Left lobe of liver (tissue), 2 donors: ENCODE measurements at regions not wholly inside any gene's neighbourhood (a gene's known extent, or its start where the extent isn't known, plus 50 kb on each side); places are given as distances from the start of the nearest gene placed in this dataset.

Experiments used
- ATAC-seq: fragments of 200-7000 bp; cut with Tn5 transposase; one replicate; pipeline ENCODE4 v1.9.1; 2020; ENCODE audit warnings: mild to moderate bottlenecking, moderate library complexity
- DNase-seq: peaks from one replicate; pipeline ENCODE4 v3.0.0-alpha.2; 2020; ENCODE audit warnings: low spot score
- donor health status: DM: no; HTN: no; CAD: no; lungs with moderate emphysema.
- donor health status: DM: no; HTN: yes; CAD: no.

DNA sequence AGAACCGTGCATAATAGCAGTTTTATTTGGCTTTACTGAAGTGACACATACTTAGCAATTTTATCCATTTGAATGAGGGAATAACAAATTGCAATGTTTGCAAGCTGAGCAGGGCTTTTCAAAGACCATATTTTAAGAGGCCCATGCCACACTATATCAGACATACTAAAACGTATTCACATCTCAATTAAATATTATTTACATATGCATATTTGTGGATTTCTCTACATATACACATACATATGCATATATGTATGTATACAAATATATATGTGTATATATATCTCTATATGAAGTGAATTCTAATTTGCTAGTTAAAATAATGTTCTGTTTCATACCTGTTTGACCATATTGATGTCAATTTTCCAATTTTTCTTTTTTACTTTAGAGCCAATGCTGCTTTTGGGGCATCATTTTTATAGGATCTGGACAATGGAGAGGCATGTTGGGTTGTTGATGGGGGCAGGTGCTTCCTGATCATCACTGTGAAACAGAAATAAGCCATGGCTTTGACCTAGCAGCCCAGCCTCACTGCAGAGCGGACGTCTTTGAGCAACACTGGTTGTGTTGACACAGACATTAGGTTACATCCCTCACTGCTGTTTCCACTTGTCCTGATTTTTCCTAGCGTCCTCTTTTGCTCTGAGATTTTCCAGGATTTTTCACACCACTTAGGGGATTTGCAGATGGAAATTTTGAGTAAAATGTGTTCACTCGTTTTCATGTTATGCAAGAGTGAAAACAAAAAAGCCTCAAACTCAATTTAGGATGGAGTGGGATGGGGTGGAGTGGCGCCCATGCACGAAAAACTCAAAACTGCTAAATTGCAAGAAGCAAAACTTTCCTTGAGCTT is 56.9 kb downstream of the RDH14 start:
- ATAC-seq (no peak), DNase-seq (no peak)

DNA sequence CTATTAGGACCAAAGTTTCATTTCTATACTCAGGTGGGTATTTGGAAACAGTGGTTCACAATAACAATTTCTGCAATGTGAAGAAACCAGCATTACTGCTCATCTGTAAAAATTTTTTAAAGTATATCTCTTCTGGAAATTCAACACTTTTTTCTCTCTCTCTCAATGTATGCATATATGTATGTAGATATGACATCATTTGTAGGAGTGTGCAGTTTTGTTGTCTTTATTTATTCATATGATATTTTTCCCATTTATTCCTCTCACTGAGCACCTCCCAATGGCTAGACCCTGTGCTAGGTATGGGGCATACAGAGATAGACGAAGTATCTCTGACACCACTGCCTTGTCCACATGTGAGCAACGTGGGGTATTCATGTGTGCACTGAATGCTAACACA is 58.3 kb downstream of the RDH14 start:
- ATAC-seq: no peak

GRCh38 chr2:18501729-18502128 is 58.7 kb downstream of the RDH14 start:
- no peak for DNase-seq
- ATAC-seq: no peak

More for the DNA sequence above, 58.3 kb downstream of the RDH14 start:
- no peak for DNase-seq

DNA sequence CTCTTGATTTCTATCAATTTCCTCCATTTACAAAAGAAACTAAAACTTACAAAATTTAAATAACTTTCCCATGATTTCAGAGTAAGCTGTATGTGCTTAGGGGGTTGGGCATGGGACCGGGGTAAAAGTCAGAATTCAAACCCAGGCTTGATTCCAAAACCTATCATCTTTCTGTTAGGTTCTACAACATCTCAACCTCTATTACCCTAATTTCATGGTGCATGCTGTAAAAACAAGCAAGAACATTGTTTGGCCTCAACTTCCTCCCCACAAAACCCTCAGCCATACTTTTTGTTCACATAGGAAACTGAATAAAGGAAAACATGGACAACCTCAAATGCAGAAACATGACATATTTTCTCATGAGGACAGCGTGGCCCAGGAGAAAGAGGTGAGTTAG is 59.3 kb downstream of the RDH14 start:
- no peak for ATAC-seq
- no peak for DNase-seq

- ATAC-seq (no peak), DNase-seq (no peak)
These were observed 60.1 kb downstream of the RDH14 start for GRCh38 chr2:18500333-18500732.

- no peak for DNase-seq
- no peak for ATAC-seq
These were observed 61.9 kb downstream of the RDH14 start for GRCh38 chr2:18498531-18498930.

DNA sequence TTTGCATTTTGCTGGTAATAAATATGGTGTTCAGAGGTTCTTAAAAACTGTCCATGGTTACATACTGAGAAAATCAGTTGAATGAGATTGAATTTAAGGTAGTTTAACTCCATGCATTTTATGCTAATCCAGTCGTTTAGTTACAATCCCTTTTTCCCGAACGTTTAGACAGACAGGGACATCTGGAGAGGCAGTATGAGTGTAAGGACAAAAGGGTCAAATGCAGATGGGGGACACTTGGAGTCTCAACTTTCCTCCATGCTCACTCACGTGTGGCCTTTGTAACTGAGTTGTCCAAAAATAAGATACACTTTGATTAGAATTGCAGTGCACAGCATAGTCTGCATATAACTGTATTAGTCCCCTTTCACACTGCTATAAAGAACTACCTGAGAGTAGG is 63.9 kb downstream of the RDH14 start:
- DNase-seq (no peak), ATAC-seq (no peak)

- DNase-seq: no peak
- ATAC-seq: no peak
These were observed 65.4 kb downstream of the RDH14 start for GRCh38 chr2:18495058-18495457.

DNA sequence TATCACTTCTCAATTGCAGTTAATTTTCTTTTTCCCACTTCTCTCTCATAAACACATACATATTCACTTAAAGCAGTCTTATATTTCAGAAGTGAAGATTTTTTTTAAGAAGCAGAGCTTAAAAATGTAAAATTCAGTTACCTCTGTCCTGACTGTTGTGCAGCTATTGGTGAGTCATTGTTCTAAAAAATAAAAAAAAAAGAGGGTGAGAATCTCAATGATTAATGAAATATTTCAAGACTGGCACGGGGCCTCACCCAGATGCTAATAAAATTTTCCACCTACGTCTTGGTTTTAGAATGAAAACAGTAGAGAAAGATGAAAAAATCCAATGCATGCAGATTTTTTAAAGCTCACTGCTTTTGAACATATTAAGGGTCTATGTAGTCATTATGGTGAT is 67.7 kb downstream of the RDH14 start:
- DNase-seq (no peak), ATAC-seq (no peak)

DNA sequence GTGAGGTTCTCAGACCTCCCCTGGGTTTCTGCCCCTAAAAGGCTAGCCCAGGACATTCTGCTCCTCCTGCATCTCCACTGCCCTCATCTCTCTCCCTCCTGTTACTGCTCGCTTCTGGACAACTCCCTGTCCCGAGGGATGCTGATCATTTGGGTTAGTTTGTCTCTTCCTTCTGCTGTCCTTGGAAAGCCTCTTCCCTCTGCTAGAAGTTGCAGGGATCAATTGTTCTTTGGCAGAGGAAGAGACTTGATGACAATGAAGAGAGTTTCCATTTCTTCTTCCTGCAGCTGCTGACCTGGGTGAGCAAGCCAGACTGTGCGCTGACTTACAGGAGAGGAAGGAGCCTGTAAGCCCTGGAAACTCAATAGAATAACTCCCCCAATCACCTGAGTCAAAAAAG is 68.9 kb downstream of the RDH14 start:
- ATAC-seq: no peak
- no peak for DNase-seq

GRCh38 chr2:18490901-18491300 is 69.6 kb downstream of the RDH14 start:
- no peak for DNase-seq
- no peak for ATAC-seq

GRCh38 chr2:18487106-18487913 is 73.1 kb downstream of the RDH14 start:
- ATAC-seq: no peak
- no peak for DNase-seq

GRCh38 chr2:18484625-18485024 is 75.8 kb downstream of the RDH14 start:
- no peak for ATAC-seq
- no peak for DNase-seq

DNA sequence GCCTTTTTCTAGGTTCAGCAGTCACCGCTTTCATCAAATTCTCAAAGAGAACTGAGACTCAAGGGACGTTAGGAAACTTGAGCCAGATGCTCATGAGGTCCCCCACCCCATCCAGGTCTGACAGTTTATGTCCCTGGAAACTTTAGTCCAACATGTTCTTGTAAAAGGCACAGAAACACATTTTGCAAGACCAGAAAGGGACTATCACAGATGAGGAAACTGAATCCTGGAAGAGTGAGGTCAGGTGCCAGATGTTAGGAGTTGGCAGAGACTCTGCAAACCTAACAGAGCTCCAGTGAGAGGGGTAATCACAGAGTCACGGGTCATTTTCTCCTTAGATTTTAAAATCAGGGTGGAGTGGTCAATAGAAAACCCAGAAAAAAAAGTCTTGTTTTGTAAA is 76.6 kb downstream of the RDH14 start:
- ATAC-seq: no peak
- no peak for DNase-seq

GRCh38 chr2:18482666-18483065 is 77.8 kb downstream of the RDH14 start:
- no peak for DNase-seq

DNA sequence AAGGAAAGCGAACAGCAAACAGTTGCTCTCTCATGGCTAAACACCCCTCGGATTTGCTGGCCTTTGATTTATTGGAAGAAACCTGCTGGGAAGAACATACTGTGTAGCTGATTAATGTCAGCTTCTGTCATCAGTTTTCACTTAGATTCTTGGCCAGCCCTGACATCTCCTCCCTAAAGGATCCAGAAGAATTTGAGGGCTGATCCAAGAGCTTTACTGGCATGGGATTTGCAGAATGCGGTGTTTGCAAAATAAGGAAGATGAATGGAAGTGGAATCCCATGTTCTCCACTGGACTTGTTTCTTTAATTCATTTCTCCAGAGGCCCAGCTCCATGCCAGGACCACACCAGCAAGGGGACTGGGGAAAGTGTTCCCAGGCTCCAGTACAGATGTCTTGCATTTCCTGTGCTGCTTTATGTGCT is 80.5 kb downstream of the RDH14 start:
- ATAC-seq (no peak), DNase-seq (no peak)

More at GRCh38 chr2:18482666-18483065, 77.8 kb downstream of the RDH14 start:
- ATAC-seq: no peak

DNA sequence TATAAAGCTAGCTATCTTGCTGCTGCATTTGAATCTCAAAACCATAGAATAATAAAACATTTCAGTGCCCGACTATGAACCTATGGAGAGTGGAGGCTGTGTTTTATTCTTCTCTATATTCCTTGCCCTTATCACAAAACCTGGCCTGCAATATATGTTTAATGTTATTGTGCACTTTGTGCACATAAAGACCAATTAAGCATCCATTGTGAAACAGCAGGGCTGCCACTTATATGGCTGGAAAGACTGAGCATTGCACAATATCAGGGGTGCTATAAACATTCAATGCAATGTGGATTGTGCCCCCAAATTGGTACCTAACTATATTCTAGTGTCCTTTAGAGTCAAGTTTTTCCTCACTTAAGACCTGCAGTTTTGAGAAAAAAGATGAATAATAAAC is 83.2 kb downstream of the RDH14 start:
- no peak for ATAC-seq
- DNase-seq: no peak

GRCh38 chr2:18476484-18476883 is 84.0 kb downstream of the RDH14 start:
- ATAC-seq: no peak
- DNase-seq: no peak

- DNase-seq (no peak), ATAC-seq (no peak)
These were observed 84.6 kb downstream of the RDH14 start for GRCh38 chr2:18475884-18476283.

- no peak for ATAC-seq
- no peak for DNase-seq
These were observed 85.8 kb downstream of the RDH14 start for GRCh38 chr2:18474700-18475099.

DNA sequence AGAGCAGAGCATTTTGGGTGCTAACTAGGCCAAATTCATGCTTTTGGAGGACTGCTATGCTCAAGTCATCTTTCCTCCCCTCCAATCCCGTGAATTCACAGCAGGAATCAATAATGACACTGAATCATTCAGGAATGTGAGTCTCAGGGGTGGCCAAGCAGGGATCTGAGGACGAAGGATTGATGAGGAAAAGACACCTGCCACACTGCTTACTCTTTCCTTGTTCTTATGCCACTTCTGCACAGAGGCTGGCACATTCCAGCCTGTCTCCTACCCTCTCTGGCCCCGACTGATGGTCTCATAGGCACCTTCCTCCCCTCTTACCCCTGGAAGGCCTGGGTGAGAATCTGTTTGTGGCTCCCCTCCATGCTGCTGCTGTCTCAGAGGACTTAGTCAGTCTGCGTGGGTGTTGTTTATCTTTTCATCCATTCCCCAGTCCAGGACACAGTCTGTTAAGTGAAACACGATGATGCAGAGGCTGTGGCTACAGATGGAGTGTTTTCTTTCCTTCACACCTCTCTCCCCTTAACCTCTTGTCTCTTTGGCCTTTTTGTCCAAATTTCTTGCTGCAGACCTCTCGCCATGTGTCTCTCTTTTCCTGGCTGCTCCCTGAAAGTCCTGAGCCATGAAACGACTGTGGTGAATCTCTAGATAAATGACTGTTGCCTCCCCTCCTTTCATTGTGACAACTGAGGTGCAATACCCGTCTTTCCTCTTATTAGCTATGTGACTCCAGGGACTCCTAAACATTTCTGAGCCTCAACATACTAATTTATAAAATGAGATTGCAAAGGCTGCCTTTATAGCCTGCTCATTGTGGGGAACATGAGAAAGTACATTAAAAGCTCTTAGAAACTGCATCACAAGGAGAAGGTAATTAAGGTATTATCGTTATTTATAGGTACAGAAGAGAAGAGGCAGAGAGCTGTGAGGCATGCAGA is 86.9 kb downstream of the RDH14 start:
- ATAC-seq (no peak), DNase-seq (no peak)
